Cardiac muscle cell (in vitro differentiated cells and primary cell): ENCODE measurements at regions not wholly inside any gene's neighbourhood (a gene's known extent, or its start where the extent isn't known, plus 50 kb on each side); places are given as distances from the start of the nearest gene placed in this dataset.
A peak's percentile ranks its signal among the peaks of the same experiment; 100 is the strongest.
"Not testable (repeated sequence)": the region's sequence is repeated elsewhere in the genome, so short reads cannot be mapped to it uniquely, and the experiment has no call there.

Experiments used
- DNase-seq, 2 donors: peaks; one replicate each; pipeline versions ENCODE4 v3.0.0 to v3.0.0-alpha.2; 2010 to 2017; ENCODE audit warnings: low read depth in 1 of 2, low spot score in 1 of 2
- H3K27ac ChIP-seq: fragments of 200-600 bp; sonication (generic); 2 replicates; pipeline ENCODE4 v1.5.1; 2016
- H3K27me3 ChIP-seq: fragments of 200-600 bp; sonication (generic); 2 replicates; pipeline ENCODE4 v1.6.0; 2016; ENCODE audit warnings: control low read depth
- H3K36me3 ChIP-seq: fragments of 200-600 bp; sonication (generic); 2 replicates; pipeline ENCODE4 v1.5.1; 2016; ENCODE audit warnings: control low read depth
- H3K4me1 ChIP-seq: fragments of 200-600 bp; sonication (generic); 2 replicates; pipeline ENCODE4 v1.8.1; 2017; ENCODE audit warnings: low read depth, mild to moderate bottlenecking, mixed run types
- H3K4me3 ChIP-seq: fragments of 200-600 bp; sonication (generic); 2 replicates; pipeline ENCODE4 v1.5.1; 2016; ENCODE audit warnings: mild to moderate bottlenecking
- H3K9me3 ChIP-seq: fragments of 200-600 bp; sonication (generic); 2 replicates; pipeline ENCODE4 v1.5.1; 2017; ENCODE audit warnings: low read depth, mild to moderate bottlenecking, control low read depth
- TF ChIP-seq, protein P1 (sequence below): IDR thresholded peaks from 2 replicates; pipeline ENCODE4 v1.5.1; 2012; ENCODE audit warnings: low read depth, mild to moderate bottlenecking, low read length

DNA sequence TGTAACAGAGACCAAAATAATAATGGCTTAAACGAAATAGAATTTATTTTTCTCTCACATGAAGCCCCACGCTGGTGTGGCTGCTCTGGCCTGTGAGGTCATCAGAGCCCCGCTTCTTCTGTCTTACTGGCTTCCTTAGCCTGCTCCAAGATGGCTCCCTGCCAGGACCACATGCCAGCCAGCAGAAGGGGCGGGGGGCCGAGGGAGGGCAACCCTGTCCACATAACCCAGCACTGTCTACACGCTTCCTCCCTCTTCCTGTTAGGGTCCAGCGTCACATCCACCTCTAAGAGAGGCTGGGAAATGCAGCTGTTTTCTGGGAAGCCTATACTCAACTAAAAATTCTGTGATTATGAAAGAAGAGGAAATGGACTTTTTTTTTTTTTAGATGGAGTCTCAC is 107.9 kb upstream of the DLG1 start:
- Histone ChIP-seq H3K4me3 (no peak overlapping the region), H3K27me3 (no peaks in the 10 kb centered on the region), H3K36me3 (no peaks in the 10 kb centered on the region), H3K27ac (no peak overlapping the region), H3K4me1 (no peaks in the 10 kb centered on the region), H3K9me3 (no peaks in the 10 kb centered on the region)
- peak in 1 of 2 donors; percentile 72 for DNase-seq
- TF ChIP-seq, protein P1, sequence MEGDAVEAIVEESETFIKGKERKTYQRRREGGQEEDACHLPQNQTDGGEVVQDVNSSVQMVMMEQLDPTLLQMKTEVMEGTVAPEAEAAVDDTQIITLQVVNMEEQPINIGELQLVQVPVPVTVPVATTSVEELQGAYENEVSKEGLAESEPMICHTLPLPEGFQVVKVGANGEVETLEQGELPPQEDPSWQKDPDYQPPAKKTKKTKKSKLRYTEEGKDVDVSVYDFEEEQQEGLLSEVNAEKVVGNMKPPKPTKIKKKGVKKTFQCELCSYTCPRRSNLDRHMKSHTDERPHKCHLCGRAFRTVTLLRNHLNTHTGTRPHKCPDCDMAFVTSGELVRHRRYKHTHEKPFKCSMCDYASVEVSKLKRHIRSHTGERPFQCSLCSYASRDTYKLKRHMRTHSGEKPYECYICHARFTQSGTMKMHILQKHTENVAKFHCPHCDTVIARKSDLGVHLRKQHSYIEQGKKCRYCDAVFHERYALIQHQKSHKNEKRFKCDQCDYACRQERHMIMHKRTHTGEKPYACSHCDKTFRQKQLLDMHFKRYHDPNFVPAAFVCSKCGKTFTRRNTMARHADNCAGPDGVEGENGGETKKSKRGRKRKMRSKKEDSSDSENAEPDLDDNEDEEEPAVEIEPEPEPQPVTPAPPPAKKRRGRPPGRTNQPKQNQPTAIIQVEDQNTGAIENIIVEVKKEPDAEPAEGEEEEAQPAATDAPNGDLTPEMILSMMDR = no peak

DNA sequence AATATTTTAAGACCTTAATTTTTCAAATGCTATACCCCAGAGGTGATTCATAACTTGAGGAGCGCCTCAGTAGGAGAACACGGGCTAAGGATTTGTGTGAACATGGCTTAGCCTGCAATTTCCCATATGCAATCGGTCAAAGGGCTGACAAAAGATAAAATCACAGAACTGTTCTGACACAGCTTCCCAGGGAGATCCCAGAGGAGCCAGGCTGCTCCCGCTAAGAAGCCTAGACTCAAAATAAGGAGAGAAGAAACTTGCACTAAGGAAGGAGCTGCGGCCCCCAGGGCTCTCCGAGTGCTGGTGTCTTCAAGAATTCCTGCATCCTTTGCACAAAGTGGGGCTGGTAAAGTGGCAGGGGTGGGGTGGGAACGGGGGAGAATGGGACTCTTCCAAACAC is 106.3 kb upstream of the DLG1 start:
- TF ChIP-seq, protein P1 = no peak

DNA sequence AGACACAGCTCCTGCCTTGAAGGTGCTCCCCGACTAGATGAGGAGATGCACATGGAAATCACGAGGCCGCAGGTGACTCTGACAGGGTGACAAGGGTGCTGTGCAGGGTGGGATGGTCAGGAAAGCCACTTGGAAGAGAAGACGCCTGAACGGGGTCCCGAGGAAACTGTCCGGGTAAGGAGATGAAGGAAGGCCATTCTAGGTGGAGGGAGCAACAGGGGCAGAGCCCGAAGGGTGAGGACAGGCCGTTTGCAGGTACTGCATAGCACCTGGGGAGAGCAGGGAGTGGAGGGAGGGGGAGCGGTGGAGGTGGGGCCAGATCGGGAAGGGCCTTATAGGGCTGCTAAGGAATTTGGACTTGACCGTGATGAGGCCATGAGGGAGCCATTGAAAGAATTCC is 105.6 kb upstream of the DLG1 start:
- Histone ChIP-seq H3K4me3 (no peak overlapping the region), H3K27ac (no peak overlapping the region), H3K4me1 (no peaks in the 10 kb centered on the region), H3K9me3 (no peaks in the 10 kb centered on the region), H3K27me3 (no peaks in the 10 kb centered on the region), H3K36me3 (no peaks in the 10 kb centered on the region)
- TF ChIP-seq, protein P1 = no peak
- DNase-seq = no peak

More for the DNA sequence above, 106.3 kb upstream of the DLG1 start:
- H3K36me3 ChIP-seq = no peaks in the 10 kb centered on the region
- no peak overlapping the region for H3K4me3 ChIP-seq
- no peaks in the 10 kb centered on the region for H3K9me3 ChIP-seq
- H3K27ac ChIP-seq = no peak overlapping the region
- H3K4me1 ChIP-seq = no peaks in the 10 kb centered on the region
- peak in 1 of 2 donors; percentile 43 for DNase-seq
- no peaks in the 10 kb centered on the region for H3K27me3 ChIP-seq

DNA sequence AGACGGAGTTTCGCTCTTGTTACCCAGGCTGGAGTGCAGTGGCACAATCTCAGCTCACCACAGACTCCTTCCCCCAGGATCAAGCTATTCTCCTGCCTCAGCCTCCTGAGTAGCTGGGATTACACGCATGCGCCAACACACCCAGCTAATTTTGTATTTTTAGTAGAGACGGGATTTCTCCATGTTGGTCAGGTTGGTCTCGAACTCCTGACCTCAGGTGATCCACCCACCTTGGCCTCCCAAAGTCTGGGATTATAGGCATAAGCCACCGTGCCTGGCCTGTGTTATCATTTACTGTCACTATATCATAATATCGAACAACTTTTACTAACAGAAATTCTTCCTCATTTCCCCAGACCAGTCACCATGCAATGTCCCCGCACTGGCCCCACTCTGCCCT is 104.0 kb upstream of the DLG1 start:
- H3K27me3 ChIP-seq, H3K9me3 ChIP-seq, H3K27ac ChIP-seq, H3K36me3 ChIP-seq, DNase-seq, H3K4me1 ChIP-seq, H3K4me3 ChIP-seq: not testable (repeated sequence)

DNA sequence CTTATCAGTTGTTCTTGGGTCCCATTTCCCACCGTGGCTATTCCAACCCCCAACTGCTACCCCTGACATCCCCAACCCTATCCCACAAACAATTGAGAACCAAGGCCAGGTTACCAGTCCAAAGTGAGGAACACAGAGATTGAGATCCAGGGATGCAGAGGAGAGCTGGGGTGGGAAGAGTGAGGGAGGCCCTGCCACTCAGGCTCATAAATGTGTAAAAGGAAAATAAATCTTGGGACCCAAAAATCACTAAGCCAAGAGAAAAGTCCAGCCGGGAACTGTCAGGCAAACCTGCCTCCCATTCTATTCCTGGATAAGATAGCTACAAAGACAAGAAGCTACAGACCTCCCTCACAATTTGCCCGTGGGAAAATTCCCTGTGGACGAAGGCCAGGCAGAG is 101.1 kb upstream of the DLG1 start:
- H3K27me3 ChIP-seq = no peaks in the 10 kb centered on the region
- no peak for DNase-seq
- H3K27ac ChIP-seq = no peak overlapping the region
- TF ChIP-seq, protein P1 = no peak
- H3K4me1 ChIP-seq = no peaks in the 10 kb centered on the region
- no peaks in the 10 kb centered on the region for H3K36me3 ChIP-seq
- H3K4me3 ChIP-seq = no peak overlapping the region
- H3K9me3 ChIP-seq = no peaks in the 10 kb centered on the region

DNA sequence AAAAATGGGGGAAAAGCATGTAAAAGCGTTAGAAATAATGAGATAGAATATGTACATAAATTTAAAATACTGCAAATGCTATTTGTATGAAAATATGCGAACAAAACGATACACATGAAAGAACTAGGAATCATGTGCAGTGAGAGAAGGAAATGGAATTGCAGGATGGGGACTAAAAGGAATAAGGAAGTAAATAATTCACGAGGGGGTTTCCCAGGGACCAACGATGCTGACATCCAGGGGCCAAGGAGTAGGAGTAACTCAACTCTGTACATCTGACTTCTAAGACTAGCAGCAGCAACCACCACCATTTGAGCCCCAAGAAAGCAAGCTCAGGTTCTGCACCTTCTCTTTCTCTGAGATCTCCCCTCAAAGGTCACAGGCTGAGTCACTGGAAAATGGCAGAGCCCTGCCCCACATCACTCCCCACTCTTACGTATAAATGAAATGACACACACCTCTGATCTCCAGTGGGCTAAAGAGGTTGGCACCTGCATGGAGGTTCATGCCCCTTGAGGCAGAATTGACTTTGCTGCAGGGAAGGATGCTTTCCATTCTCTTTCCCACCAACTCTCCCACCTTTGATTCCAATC is 100.0 kb upstream of the DLG1 start:
- H3K9me3 ChIP-seq = no peaks in the 10 kb centered on the region
- TF ChIP-seq, protein P1 = no peak

More for the DNA sequence above, 100.0 kb upstream of the DLG1 start:
- DNase-seq = no peak
- H3K27me3 ChIP-seq = no peaks in the 10 kb centered on the region
- H3K36me3 ChIP-seq = no peaks in the 10 kb centered on the region
- H3K4me3 ChIP-seq = no peak overlapping the region
- H3K27ac ChIP-seq = no peak overlapping the region
- no peaks in the 10 kb centered on the region for H3K4me1 ChIP-seq
